Astrocyte of the cerebellum (primary cell): ENCODE measurements at regions not wholly inside any gene's neighbourhood (a gene's known extent, or its start where the extent isn't known, plus 50 kb on each side); places are given as distances from the start of the nearest gene placed in this dataset.

Experiments used
- DNase-seq: peaks from one replicate; pipeline ENCODE4 v3.0.0-alpha.2; 2011; ENCODE audit warnings: low read depth
- H3K4me3 ChIP-seq: 2 replicates; pipeline ENCODE4 v1.5.1; 2011; ENCODE audit warnings: mild to moderate bottlenecking, low read depth, low read length, moderate library complexity
- CTCF ChIP-seq: IDR thresholded peaks from 2 replicates; pipeline ENCODE4 v1.5.1; 2012; ENCODE audit warnings: low read length, low read depth, moderate library complexity, mild to moderate bottlenecking; ENCODE audit errors: missing control alignments
- in situ Hi-C: cut with HindIII; loops from 2 replicates; pipeline ENCODE4 v1.10.0; 2017; ENCODE audit warnings: low sequenced_read_pairs

- no peak for TF ChIP-seq CTCF
- no peak overlapping the region for H3K4me3 ChIP-seq
- DNase-seq: no peak
- in situ Hi-C loops: no loop called here
Observed at GRCh38 chr11:70906101-70906500, 346.3 kb downstream of the SHANK2 start.

- in situ Hi-C loops: no loop called here
- DNase-seq: no peak
- TF ChIP-seq CTCF: no peak
- no peak overlapping the region for H3K4me3 ChIP-seq
Observed at GRCh38 chr11:70908223-70908622, 344.2 kb downstream of the SHANK2 start.

- no peak for DNase-seq
- in situ Hi-C loops: no loop called here
- TF ChIP-seq CTCF: no peak
- no peak overlapping the region for H3K4me3 ChIP-seq
Observed at GRCh38 chr11:70910835-70911234, 341.5 kb downstream of the SHANK2 start.

GRCh38 chr11:70912226-70912840 is 340.0 kb downstream of the SHANK2 start:
- in situ Hi-C loops: no loop called here
- no peak for TF ChIP-seq CTCF
- H3K4me3 ChIP-seq: no peak overlapping the region
- no peak for DNase-seq

GRCh38 chr11:70913715-70914231 is 338.6 kb downstream of the SHANK2 start:
- in situ Hi-C loops: no loop called here
- no peak for TF ChIP-seq CTCF
- no peak overlapping the region for H3K4me3 ChIP-seq
- no peak for DNase-seq

- no peak for DNase-seq
- no peak overlapping the region for H3K4me3 ChIP-seq
- TF ChIP-seq CTCF: no peak
- in situ Hi-C loops: no loop called here
Observed at GRCh38 chr11:70914496-70914895, 337.9 kb downstream of the SHANK2 start.
